ENCODE measurements at regions not wholly inside any gene's neighbourhood (a gene's known extent, or its start where the extent isn't known, plus 50 kb on each side); places are given as distances from the start of the nearest gene placed in this dataset.

DNA sequence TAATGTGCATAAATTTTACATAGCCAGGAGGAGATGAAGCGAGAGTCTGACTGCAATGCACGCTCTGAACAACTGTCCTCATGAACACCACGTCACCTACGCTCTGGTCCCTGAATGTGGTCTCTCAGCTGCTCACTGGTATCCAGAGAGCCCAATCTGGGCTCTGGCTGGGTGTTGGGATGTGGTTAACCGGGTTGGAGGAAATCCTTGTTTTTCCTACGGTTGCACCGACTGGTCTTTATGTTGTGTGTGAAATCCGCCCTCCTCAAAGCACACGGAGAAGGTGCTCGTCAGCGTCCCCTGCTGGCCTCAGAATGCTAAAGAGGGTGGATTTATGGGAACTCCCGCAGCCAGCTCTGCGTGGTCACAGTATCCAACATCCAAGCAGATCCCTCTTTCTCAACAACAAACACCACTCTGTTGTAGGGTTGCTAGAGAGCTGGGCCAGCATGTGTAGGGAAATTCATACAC is 51.8 kb upstream of the FAM89A start:
- peak; percentile 45 to 51 for DNase-seq
- Histone ChIP-seq H3K9me3 (no peaks in the 10 kb centered on the region), H3K36me3 (ENCODE audit: control insufficient read depth, insufficient read depth, low read length) (no peaks in the 10 kb centered on the region), H3K27me3 (replicated peaks; ENCODE audit: control insufficient read depth, insufficient read depth, low read length) (no peaks in the 10 kb centered on the region), H3K4me3 (ENCODE audit: low read depth, low read length) (no peak overlapping the region), H3K4me1 (no peaks in the 10 kb centered on the region)
- CTCF ChIA-PET: interaction anchor here (0.7 to 2.1 kb wide), 8 partner anchors 33 to 244 kb away, joined by 3 to 9 read pairs (median 6); no protein-coding TSS in a partner anchor
- no TSS peak for BruUV-seq (replicated peaks)
- POLR2A ChIA-PET: interaction anchor here (0.5 kb wide), 1 partner anchor 53 kb away, joined by 3 read pairs; no protein-coding TSS in a partner anchor
- Mint-ChIP-seq H3K4me1 (ENCODE audit: low read depth, unreplicated experiment) (no peaks in the 10 kb centered on the region), H3K4me3 (ENCODE audit: unreplicated experiment) (no peak overlapping the region), H3K27ac (ENCODE audit: unreplicated experiment) (no peak overlapping the region), H3K36me3 (ENCODE audit: insufficient read depth, unreplicated experiment) (no peaks in the 10 kb centered on the region), H3K27me3 (ENCODE audit: insufficient read depth, unreplicated experiment) (no peaks in the 10 kb centered on the region), H3K9me3 (ENCODE audit: unreplicated experiment) (no peaks in the 10 kb centered on the region)
- intact Hi-C loops (cut with micrococcal nuclease; ENCODE audit: unreplicated experiment): loop anchor here (2.0 kb wide), 2 partner anchors 53 to 175 kb away; no protein-coding TSS in a partner anchor
- TF ChIP-seq, protein P1, sequence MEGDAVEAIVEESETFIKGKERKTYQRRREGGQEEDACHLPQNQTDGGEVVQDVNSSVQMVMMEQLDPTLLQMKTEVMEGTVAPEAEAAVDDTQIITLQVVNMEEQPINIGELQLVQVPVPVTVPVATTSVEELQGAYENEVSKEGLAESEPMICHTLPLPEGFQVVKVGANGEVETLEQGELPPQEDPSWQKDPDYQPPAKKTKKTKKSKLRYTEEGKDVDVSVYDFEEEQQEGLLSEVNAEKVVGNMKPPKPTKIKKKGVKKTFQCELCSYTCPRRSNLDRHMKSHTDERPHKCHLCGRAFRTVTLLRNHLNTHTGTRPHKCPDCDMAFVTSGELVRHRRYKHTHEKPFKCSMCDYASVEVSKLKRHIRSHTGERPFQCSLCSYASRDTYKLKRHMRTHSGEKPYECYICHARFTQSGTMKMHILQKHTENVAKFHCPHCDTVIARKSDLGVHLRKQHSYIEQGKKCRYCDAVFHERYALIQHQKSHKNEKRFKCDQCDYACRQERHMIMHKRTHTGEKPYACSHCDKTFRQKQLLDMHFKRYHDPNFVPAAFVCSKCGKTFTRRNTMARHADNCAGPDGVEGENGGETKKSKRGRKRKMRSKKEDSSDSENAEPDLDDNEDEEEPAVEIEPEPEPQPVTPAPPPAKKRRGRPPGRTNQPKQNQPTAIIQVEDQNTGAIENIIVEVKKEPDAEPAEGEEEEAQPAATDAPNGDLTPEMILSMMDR (IDR thresholded peaks at IDR 0.05; ENCODE audit: insufficient read depth in 1 of 2, low read depth in 1 of 2, low read length in 1 of 2, severe bottlenecking in 1 of 2, unreplicated experiment in 1 of 2): peak; percentile 66 to 76

GRCh38 chr1:231091415-231091814 is 51.4 kb upstream of the FAM89A start:
- Histone ChIP-seq H3K36me3 (ENCODE audit: control insufficient read depth, insufficient read depth, low read length) (no peaks in the 10 kb centered on the region), H3K27me3 (replicated peaks; ENCODE audit: control insufficient read depth, insufficient read depth, low read length) (no peaks in the 10 kb centered on the region), H3K4me1 (no peaks in the 10 kb centered on the region), H3K4me3 (ENCODE audit: low read depth, low read length) (no peak overlapping the region), H3K9me3 (no peaks in the 10 kb centered on the region)
- H3K27me3 Mint-ChIP-seq (ENCODE audit: insufficient read depth, unreplicated experiment): no peaks in the 10 kb centered on the region
- no peak for DNase-seq
- H3K27ac Mint-ChIP-seq (ENCODE audit: unreplicated experiment): no peak overlapping the region
- intact Hi-C loops (cut with micrococcal nuclease; ENCODE audit: unreplicated experiment): no loop called here
- no peaks in the 10 kb centered on the region for H3K36me3 Mint-ChIP-seq (ENCODE audit: insufficient read depth, unreplicated experiment)
- BruUV-seq (replicated peaks): no TSS peak
- no peak overlapping the region for H3K4me3 Mint-ChIP-seq (ENCODE audit: unreplicated experiment)
- POLR2A ChIA-PET: no interaction called here
- TF ChIP-seq, protein P1 (IDR thresholded peaks at IDR 0.05; ENCODE audit: insufficient read depth in 1 of 2, low read depth in 1 of 2, low read length in 1 of 2, severe bottlenecking in 1 of 2, unreplicated experiment in 1 of 2): no peak
- H3K9me3 Mint-ChIP-seq (ENCODE audit: unreplicated experiment): no peaks in the 10 kb centered on the region
- no peaks in the 10 kb centered on the region for H3K4me1 Mint-ChIP-seq (ENCODE audit: low read depth, unreplicated experiment)
- CTCF ChIA-PET: interaction anchor here (0.7 to 2.1 kb wide), 6 partner anchors 54 to 244 kb away, joined by 3 to 9 read pairs (median 8); no protein-coding TSS in a partner anchor

Measured in Caco-2 (cell line).